ENCODE measurements at regions not wholly inside any gene's neighbourhood (a gene's known extent, or its start where the extent isn't known, plus 50 kb on each side); places are given as distances from the start of the nearest gene placed in this dataset.

DNA sequence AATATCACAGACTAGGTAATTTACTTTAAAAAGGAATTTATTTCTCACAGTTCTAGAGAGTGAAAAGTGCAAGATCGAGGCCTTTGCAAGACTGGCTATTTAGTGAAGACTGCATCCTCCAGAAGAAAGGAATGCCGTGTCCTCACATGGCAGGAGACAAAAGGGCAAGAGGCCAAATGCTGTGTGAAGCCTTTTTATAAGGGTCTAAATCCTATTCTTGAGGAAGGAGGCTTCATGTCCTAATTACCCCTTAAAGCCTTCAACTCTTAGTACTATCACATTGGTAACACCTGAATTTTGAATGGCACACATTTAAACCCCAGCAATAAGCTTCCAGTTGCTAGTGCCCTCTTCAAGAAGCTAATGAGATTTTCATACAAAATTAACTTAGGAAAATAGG is 1882.3 kb upstream of the PIK3C3 start:
- TF ChIP-seq CTCF (conservative IDR thresholded peaks at IDR 0.05) = no peak
- H3K27ac ChIP-seq = no peak overlapping the region

GRCh38 chr18:40066368-40066767 is 1888.7 kb upstream of the PIK3C3 start:
- H3K27ac ChIP-seq = no peak overlapping the region

GRCh38 chr18:40063488-40063887 is 1891.5 kb upstream of the PIK3C3 start:
- TF ChIP-seq CTCF (conservative IDR thresholded peaks at IDR 0.05) = no peak
- H3K27ac ChIP-seq = no peak overlapping the region

More at GRCh38 chr18:40066368-40066767, 1888.7 kb upstream of the PIK3C3 start:
- no peak for TF ChIP-seq CTCF (conservative IDR thresholded peaks at IDR 0.05)

GRCh38 chr18:40061086-40061485 is 1893.9 kb upstream of the PIK3C3 start:
- H3K27ac ChIP-seq = no peak overlapping the region
- TF ChIP-seq CTCF (conservative IDR thresholded peaks at IDR 0.05) = no peak

- no peak for TF ChIP-seq CTCF (conservative IDR thresholded peaks at IDR 0.05)
- H3K27ac ChIP-seq = no peak overlapping the region
Measured at GRCh38 chr18:40060562-40060961, 1894.5 kb upstream of the PIK3C3 start.

- H3K27ac ChIP-seq = no peak overlapping the region
- no peak for TF ChIP-seq CTCF (conservative IDR thresholded peaks at IDR 0.05)
Measured at GRCh38 chr18:40058811-40059570, 1896.0 kb upstream of the PIK3C3 start.

- no peak for TF ChIP-seq CTCF (conservative IDR thresholded peaks at IDR 0.05)
- H3K27ac ChIP-seq = no peak overlapping the region
Measured at GRCh38 chr18:40056079-40056692, 1898.8 kb upstream of the PIK3C3 start.

All from VCaP (cell line).